GM18505 (cell line): ENCODE measurements at regions not wholly inside any gene's neighbourhood (a gene's known extent, or its start where the extent isn't known, plus 50 kb on each side); places are given as distances from the start of the nearest gene placed in this dataset.

Experiments
- ATAC-seq: cut with Tn5 transposase; IDR thresholded peaks from one replicate; pipeline ENCODE4 v1.9.1; 2021; ENCODE audit not compliant: unreplicated experiment
- POLR2A ChIP-seq: IDR thresholded peaks from 4 replicates; pipeline ENCODE4 v1.6.1; 2011; ENCODE audit warnings: borderline replicate concordance; ENCODE audit not compliant: insufficient read depth, insufficient read length; ENCODE audit errors: extremely low read depth

GRCh38 chr1:187442603-187443002 lies 613.9 kb downstream of the PLA2G4A start:
- TF ChIP-seq POLR2A = no peak
- ATAC-seq = no peak

- no peak for TF ChIP-seq POLR2A
- no peak for ATAC-seq
Observed at GRCh38 chr1:187443939-187444338, 615.2 kb downstream of the PLA2G4A start.

GRCh38 chr1:187445066-187445465 lies 616.3 kb downstream of the PLA2G4A start:
- no peak for TF ChIP-seq POLR2A
- no peak for ATAC-seq

DNA sequence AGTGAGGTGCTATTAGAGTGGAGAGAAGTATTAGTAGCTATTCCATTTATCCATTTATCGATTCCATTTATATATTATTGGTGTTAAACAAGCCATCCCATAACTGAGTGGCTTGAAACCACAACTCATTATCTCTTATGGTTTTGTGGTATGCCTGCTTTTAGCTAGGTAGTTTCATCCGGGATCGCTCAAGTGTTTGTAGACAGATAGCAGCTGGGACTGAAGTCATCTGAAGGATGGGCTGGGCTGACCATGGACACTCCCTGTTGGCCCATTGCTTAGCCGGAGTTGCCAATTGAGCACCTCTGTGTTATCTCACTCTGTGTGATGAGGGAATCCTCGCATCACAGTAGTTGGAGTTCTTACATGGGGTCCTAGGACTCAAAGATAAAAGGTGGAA lies 622.5 kb downstream of the PLA2G4A start:
- ATAC-seq = no peak
- TF ChIP-seq POLR2A = no peak

- no peak for ATAC-seq
- no peak for TF ChIP-seq POLR2A
Observed at GRCh38 chr1:187454010-187454409, 625.3 kb downstream of the PLA2G4A start.

GRCh38 chr1:187456446-187456845 lies 627.7 kb downstream of the PLA2G4A start:
- no peak for ATAC-seq
- TF ChIP-seq POLR2A = no peak

GRCh38 chr1:187460093-187460492 lies 631.3 kb downstream of the PLA2G4A start:
- TF ChIP-seq POLR2A = no peak

GRCh38 chr1:187464320-187464719 lies 635.6 kb downstream of the PLA2G4A start:
- ATAC-seq = no peak
- no peak for TF ChIP-seq POLR2A

More at GRCh38 chr1:187460093-187460492, 631.3 kb downstream of the PLA2G4A start:
- no peak for ATAC-seq

DNA sequence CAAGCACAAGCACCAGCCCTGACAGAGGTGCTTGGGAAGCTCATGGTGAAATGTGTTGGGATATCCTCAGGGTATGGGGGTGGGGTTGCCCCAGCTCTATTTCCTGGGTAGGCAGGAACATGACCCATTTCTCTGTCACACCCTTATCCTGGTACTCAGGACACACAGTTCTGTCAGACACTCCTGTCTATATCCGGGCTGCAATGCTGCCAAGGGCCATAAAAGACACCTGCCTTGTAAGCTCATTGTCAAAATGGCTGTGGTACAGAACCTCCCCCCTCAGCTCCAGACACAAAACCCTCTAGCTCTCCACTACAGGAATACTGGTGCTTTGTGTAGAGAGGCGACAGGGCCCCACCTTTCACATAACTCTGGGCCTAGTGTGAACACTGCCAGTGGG lies 636.7 kb downstream of the PLA2G4A start:
- ATAC-seq = no peak
- no peak for TF ChIP-seq POLR2A

- TF ChIP-seq POLR2A = no peak
- no peak for ATAC-seq
Observed at GRCh38 chr1:187469836-187470235, 641.1 kb downstream of the PLA2G4A start.

DNA sequence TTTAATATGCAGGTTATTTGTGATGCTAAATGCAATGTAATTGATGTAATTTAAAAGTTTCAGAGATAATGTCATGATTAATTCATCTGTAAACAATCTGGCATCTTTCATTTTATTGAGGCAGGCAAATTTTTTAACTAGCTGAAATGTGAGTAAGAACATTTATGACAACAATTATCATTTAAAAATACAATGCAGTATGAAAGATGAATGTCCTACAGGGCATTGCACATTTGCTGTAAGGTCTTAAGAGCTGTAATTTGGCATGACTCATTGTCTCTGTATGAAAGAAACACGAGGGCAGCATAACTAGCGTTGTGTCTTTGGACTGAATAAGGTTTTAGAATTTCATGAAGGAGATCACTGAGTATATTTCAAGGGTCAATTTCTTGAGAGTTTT lies 642.8 kb downstream of the PLA2G4A start:
- no peak for TF ChIP-seq POLR2A
- no peak for ATAC-seq

DNA sequence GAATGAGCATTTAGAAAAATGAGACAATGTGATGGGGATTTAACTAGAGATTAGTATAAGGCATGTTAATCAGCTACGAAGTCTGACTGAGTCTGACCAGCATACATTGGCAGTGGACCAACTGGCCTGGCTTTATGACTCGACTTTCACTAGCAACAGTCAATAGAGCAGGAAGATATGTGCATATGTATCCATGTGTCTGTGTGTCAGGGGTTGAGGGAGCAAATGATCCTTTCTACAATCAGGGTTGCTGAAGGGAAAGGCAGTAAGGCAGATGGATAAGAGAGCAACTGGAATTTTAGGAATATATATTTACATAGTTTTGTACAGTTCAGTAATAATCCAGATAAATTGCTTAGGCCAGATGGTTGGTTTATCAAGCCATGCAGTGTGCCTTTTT lies 645.6 kb downstream of the PLA2G4A start:
- no peak for ATAC-seq
- TF ChIP-seq POLR2A = no peak

DNA sequence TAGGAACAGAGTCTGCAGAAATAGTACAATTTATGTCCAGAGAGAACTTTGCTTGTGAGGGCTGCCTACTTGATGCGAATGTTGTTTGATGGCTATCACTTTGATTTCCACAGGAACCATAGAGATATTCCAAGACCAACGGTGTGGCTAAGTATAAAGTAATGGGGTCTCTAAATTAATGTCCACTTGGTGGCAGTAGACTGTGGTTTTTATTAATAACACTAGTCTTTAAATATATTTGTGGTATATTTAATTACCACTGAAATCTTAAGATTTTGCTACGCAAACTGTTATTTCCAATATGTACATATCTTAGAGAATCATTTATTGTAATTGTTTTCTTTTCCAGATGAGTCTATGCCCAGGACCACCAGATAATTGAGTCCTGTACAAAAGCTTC lies 647.9 kb downstream of the PLA2G4A start:
- no peak for ATAC-seq
- no peak for TF ChIP-seq POLR2A

GRCh38 chr1:187477103-187477502 lies 648.4 kb downstream of the PLA2G4A start:
- no peak for ATAC-seq
- no peak for TF ChIP-seq POLR2A

GRCh38 chr1:187477535-187477934 lies 648.8 kb downstream of the PLA2G4A start:
- TF ChIP-seq POLR2A = no peak
- ATAC-seq = no peak
